ENCODE measurements at regions not wholly inside any gene's neighbourhood (a gene's known extent, or its start where the extent isn't known, plus 50 kb on each side); places are given as distances from the start of the nearest gene placed in this dataset.

GRCh38 chr13:26456650-26457049 lies 100.8 kb upstream of the WASF3 start:
- intact Hi-C loops (cut with micrococcal nuclease) = no loop called here

GRCh38 chr13:26457212-26457611 lies 100.3 kb upstream of the WASF3 start:
- H3K4me1 Mint-ChIP-seq (ENCODE audit: low read depth) = no peaks in the 10 kb centered on the region
- H3K4me3 Mint-ChIP-seq = no peak overlapping the region
- intact Hi-C loops (cut with micrococcal nuclease) = no loop called here
- CTCF ChIA-PET = no interaction called here
- no peaks in the 10 kb centered on the region for H3K9me3 Mint-ChIP-seq
- POLR2A ChIA-PET = interaction anchor here (1.0 kb wide), 1 partner anchor 11 kb away, joined by 3 read pairs; no protein-coding TSS in a partner anchor
- TF ChIP-seq CTCF (IDR thresholded peaks at IDR 0.05) = no peak
- peaks cover 12% of the 10 kb centered on the region for H3K27me3 Mint-ChIP-seq
- DNase-seq (no peak), ATAC-seq (no peak)
- no peaks in the 10 kb centered on the region for H3K36me3 Mint-ChIP-seq (ENCODE audit: low read depth)
- no peak overlapping the region for H3K27ac Mint-ChIP-seq

More at GRCh38 chr13:26456650-26457049, 100.8 kb upstream of the WASF3 start:
- POLR2A ChIA-PET = no interaction called here
- no peak for DNase-seq
- no peak overlapping the region for H3K4me3 Mint-ChIP-seq
- peaks cover 12% of the 10 kb centered on the region for H3K27me3 Mint-ChIP-seq
- no peaks in the 10 kb centered on the region for H3K36me3 Mint-ChIP-seq (ENCODE audit: low read depth)
- TF ChIP-seq CTCF (IDR thresholded peaks at IDR 0.05) = no peak
- CTCF ChIA-PET = no interaction called here
- H3K9me3 Mint-ChIP-seq = no peaks in the 10 kb centered on the region
- H3K27ac Mint-ChIP-seq = no peak overlapping the region
- no peak for ATAC-seq
- H3K4me1 Mint-ChIP-seq (ENCODE audit: low read depth) = no peaks in the 10 kb centered on the region

GRCh38 chr13:26458196-26458749 lies 99.2 kb upstream of the WASF3 start:
- CTCF ChIA-PET = interaction anchor here (0.9 kb wide), 1 partner anchor 240 kb away, joined by 3 read pairs; no protein-coding TSS in a partner anchor
- TF ChIP-seq CTCF (IDR thresholded peaks at IDR 0.05) = no peak
- no peak overlapping the region for H3K4me3 Mint-ChIP-seq
- H3K9me3 Mint-ChIP-seq = no peaks in the 10 kb centered on the region
- H3K27ac Mint-ChIP-seq = no peak overlapping the region
- POLR2A ChIA-PET = interaction anchor here (1.0 kb wide), 1 partner anchor 12 kb away, joined by 3 read pairs; no protein-coding TSS in a partner anchor
- no peak for DNase-seq
- no peaks in the 10 kb centered on the region for H3K4me1 Mint-ChIP-seq (ENCODE audit: low read depth)
- no peak for ATAC-seq
- no peaks in the 10 kb centered on the region for H3K36me3 Mint-ChIP-seq (ENCODE audit: low read depth)
- peaks cover 5% of the 10 kb centered on the region for H3K27me3 Mint-ChIP-seq
- intact Hi-C loops (cut with micrococcal nuclease) = no loop called here

- no peaks in the 10 kb centered on the region for H3K9me3 Mint-ChIP-seq
- intact Hi-C loops (cut with micrococcal nuclease) = no loop called here
Observed at GRCh38 chr13:26459276-26460131, 98.0 kb upstream of the WASF3 start.

More at GRCh38 chr13:26459276-26460131, 98.0 kb upstream of the WASF3 start:
- Mint-ChIP-seq H3K27me3 (peaks cover 4% of the 10 kb centered on the region), H3K27ac (no peak overlapping the region), H3K36me3 (ENCODE audit: low read depth) (no peaks in the 10 kb centered on the region), H3K4me3 (no peak overlapping the region), H3K4me1 (ENCODE audit: low read depth) (no peaks in the 10 kb centered on the region)
- ATAC-seq (peak; percentile 27), DNase-seq (no peak)
- no peak for TF ChIP-seq CTCF (IDR thresholded peaks at IDR 0.05)
- ChIA-PET POLR2A (no interaction called here), CTCF (no interaction called here)

Data from activated CD8-positive, alpha-beta T cell treated with anti-CD3 and anti-CD28 coated beads for 36 hours (primary cell).